Psoas muscle (tissue), 7 donors: ENCODE measurements at regions not wholly inside any gene's neighbourhood (a gene's known extent, or its start where the extent isn't known, plus 50 kb on each side); places are given as distances from the start of the nearest gene placed in this dataset.

ENCODE experiments used
- ATAC-seq, 4 donors: fragments of 200-7000 bp; cut with Tn5 transposase; one replicate each; pipeline ENCODE4 v1.9.1; 2020; ENCODE audit warnings: moderate library complexity in 3 of 4, mild to moderate bottlenecking in 2 of 4
- DNase-seq, 2 donors: peaks; one replicate each; pipeline ENCODE4 v3.0.0-alpha.2; 2020
- H3K27ac ChIP-seq: fragments of 200-600 bp; one replicate; pipeline ENCODE4 v1.8.0; 2022
- H3K27me3 ChIP-seq, 3 donors: fragments of 200-600 bp in 1 of 3; one replicate each; pipeline versions ENCODE4 v1.6.1 to v1.8.0; 2013 to 2022; ENCODE audit warnings: low read length in 2 of 3, mild to moderate bottlenecking in 2 of 3, moderate library complexity in 1 of 3; ENCODE audit not compliant: insufficient read depth in 3 of 3
- H3K36me3 ChIP-seq, 2 donors: fragments of 200-600 bp in 1 of 2; one replicate each; pipeline versions ENCODE4 v1.6.1 to v1.8.0; 2013 to 2022; ENCODE audit warnings: low read depth in 1 of 2, mild to moderate bottlenecking in 1 of 2, moderate library complexity in 1 of 2; ENCODE audit not compliant: insufficient read depth in 1 of 2
- H3K4me1 ChIP-seq: fragments of 200-600 bp; one replicate; pipeline ENCODE4 v1.8.0; 2022
- H3K4me3 ChIP-seq: fragments of 200-600 bp; one replicate; pipeline ENCODE4 v1.8.0; 2022; ENCODE audit warnings: mild to moderate bottlenecking
- H3K9me3 ChIP-seq: fragments of 200-600 bp; one replicate; pipeline ENCODE4 v1.8.0; 2022
- WGBS, 3 donors: extraction: QIAGEN DNeasy Blood & Tissue Kit; methylation state at CpG; one replicate each; pipeline versions ENCODE4 v1.1.6 to v1.1.7; 2013; 5-methylcytosine and 5-hydroxymethylcytosine counted together
- intact Hi-C, 2 donors: fragments of 100-400 bp; cut with DNase I; formaldehyde crosslinking; loops; one replicate each; pipeline versions ENCODE4 v1.11.0 to v1.14.2; 2022
- TF ChIP-seq, protein P1 (sequence below): fragments of 200-600 bp; IDR thresholded peaks from one replicate; pipeline ENCODE4 v1.8.0; 2022; ENCODE audit warnings: antibody characterized with exemption
- donor health status: healthy with polysubstance abuse.
- donor health status: DM: no; HTN: no; CAD: no; lungs with moderate emphysema.
- donor health status: Bipolar disorder and iron deficiency.
- donor health status: healthy.
- donor health status: DM: yes; HTN: yes; CAD: no.
- donor health status: DM: no; HTN: no; CAD: no.
- donor health status: DM: yes; HTN: yes; CAD: no.

- H3K27ac ChIP-seq: no peak overlapping the region
- intact Hi-C loops: no loop called here
- no peak for ATAC-seq
- TF ChIP-seq, protein P1, sequence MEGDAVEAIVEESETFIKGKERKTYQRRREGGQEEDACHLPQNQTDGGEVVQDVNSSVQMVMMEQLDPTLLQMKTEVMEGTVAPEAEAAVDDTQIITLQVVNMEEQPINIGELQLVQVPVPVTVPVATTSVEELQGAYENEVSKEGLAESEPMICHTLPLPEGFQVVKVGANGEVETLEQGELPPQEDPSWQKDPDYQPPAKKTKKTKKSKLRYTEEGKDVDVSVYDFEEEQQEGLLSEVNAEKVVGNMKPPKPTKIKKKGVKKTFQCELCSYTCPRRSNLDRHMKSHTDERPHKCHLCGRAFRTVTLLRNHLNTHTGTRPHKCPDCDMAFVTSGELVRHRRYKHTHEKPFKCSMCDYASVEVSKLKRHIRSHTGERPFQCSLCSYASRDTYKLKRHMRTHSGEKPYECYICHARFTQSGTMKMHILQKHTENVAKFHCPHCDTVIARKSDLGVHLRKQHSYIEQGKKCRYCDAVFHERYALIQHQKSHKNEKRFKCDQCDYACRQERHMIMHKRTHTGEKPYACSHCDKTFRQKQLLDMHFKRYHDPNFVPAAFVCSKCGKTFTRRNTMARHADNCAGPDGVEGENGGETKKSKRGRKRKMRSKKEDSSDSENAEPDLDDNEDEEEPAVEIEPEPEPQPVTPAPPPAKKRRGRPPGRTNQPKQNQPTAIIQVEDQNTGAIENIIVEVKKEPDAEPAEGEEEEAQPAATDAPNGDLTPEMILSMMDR: no peak
- H3K4me1 ChIP-seq: no peaks in the 10 kb centered on the region
- no peaks in the 10 kb centered on the region for H3K27me3 ChIP-seq
- no peak overlapping the region for H3K4me3 ChIP-seq
- 78 to 89% (median 78%) methylated on average over 6 of the region's 6 CpGs for WGBS, 3 donors
- DNase-seq: no peak
- no peaks in the 10 kb centered on the region for H3K9me3 ChIP-seq
- H3K36me3 ChIP-seq: no peaks in the 10 kb centered on the region
Observed at GRCh38 chr18:70956554-70956953, 667.7 kb downstream of the SOCS6 start.

DNA sequence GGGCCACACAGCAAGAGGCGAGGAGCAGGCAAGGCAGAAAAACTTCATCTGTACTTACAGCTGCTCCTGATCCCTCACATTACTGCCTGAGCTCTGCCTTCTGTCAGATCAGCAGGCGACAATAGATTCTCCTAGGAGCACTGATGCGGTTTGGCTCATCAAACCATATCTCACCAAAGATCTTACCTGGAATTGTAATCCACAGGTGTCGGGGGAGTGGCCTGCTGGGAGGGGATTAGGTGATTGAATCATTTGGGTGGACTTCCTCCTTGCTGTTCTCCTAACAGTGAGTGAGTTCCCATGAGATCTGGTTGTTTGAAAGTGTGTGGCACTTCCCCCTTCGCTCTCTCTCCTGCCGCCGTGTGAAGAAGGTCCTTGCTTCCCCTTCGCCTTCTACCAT, 647.3 kb downstream of the SOCS6 start:
- 83 to 89% (median 86%) methylated on average over 8 of the region's 8 CpGs for WGBS, 3 donors
- no peaks in the 10 kb centered on the region for H3K36me3 ChIP-seq
- TF ChIP-seq, protein P1: no peak
- H3K27ac ChIP-seq: no peak overlapping the region
- ATAC-seq (no peak), DNase-seq (no peak)
- intact Hi-C loops: no loop called here
- H3K9me3 ChIP-seq: no peaks in the 10 kb centered on the region
- H3K4me3 ChIP-seq: no peak overlapping the region
- H3K4me1 ChIP-seq: no peaks in the 10 kb centered on the region
- no peaks in the 10 kb centered on the region for H3K27me3 ChIP-seq

DNA sequence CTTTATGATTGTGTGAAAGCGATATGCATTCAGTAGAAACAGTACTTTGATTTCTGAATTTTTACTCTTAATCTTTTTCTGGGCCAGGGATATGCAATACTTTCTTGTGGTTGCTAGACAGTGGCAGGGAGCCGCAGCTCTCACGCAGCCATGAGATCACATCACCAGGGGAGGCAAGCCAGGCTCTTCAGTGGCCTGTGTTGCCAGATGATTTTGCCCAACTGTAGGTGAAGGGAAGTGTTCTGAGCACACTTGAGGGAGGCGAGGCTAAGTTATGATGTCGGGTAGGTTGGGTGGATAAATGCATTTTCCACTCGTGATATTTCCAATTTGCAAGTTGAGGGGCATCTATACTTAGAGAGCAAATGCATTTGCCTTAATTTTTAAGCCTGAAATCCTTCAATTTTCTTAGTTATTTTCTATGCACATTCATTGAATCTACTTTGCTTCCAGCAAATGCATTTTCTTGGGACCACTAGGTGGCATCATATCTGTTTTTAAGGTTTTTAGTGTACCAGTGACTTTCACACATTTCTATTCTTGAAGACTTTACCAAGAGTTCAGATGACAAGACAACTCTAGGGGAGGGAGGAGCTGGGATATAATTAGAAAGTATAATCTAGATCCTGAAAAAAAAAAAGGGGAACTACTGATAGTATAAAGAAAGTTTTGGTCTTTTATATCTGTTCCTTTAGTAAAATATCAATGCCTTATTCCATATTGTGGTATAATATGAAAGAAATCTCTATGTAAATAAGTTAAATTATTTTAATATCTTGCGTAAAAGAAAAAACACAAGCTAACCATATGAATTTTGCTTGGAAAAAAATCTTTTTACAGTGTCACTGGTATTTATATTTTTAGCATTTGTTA, 643.3 kb downstream of the SOCS6 start:
- no peak overlapping the region for H3K4me3 ChIP-seq
- H3K36me3 ChIP-seq: no peaks in the 10 kb centered on the region
- no peaks in the 10 kb centered on the region for H3K27me3 ChIP-seq
- intact Hi-C loops: no loop called here
- no peak for ATAC-seq
- 44 to 54% (median 50%) methylated on average over 7 of the region's 7 CpGs for WGBS, 3 donors
- DNase-seq: no peak
- H3K27ac ChIP-seq: no peak overlapping the region
- TF ChIP-seq, protein P1: no peak
- H3K9me3 ChIP-seq: no peaks in the 10 kb centered on the region
- no peaks in the 10 kb centered on the region for H3K4me1 ChIP-seq

DNA sequence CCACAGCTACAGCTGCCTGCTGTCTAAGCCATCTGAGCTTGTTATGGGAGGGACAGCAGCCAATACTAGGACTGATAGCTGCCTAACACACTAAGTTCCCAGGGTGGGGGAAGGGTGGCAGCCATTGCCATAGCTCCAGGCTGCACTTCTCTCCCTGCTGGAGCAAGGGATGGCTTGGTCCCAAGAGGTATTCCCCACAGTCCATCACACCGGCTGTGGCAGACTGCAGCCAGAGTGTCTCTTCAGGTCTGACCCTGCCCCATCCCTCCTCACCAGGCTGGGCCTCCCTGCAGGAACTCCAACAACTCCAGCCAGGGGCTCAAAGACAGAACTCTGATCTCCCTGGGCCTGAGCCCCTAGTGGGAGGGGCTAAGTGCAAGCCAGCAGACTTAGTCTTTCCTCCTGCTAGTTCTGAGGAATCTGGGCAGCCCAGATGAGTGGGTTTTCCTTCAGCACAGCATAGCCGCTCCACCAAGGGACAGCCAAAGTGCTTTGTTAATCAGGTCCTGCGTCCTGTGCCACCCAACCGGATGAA, 632.1 kb downstream of the SOCS6 start:
- DNase-seq (no peak), ATAC-seq (no peak)
- intact Hi-C loops: no loop called here
- TF ChIP-seq, protein P1: no peak
- no peaks in the 10 kb centered on the region for H3K4me1 ChIP-seq
- no peaks in the 10 kb centered on the region for H3K36me3 ChIP-seq
- 72 to 82% (median 79%) methylated on average over 4 of the region's 4 CpGs for WGBS, 3 donors
- no peaks in the 10 kb centered on the region for H3K27me3 ChIP-seq
- no peak overlapping the region for H3K4me3 ChIP-seq
- H3K27ac ChIP-seq: no peak overlapping the region
- H3K9me3 ChIP-seq: no peaks in the 10 kb centered on the region
